ENCODE measurements at regions not wholly inside any gene's neighbourhood (a gene's known extent, or its start where the extent isn't known, plus 50 kb on each side); places are given as distances from the start of the nearest gene placed in this dataset.

DNA sequence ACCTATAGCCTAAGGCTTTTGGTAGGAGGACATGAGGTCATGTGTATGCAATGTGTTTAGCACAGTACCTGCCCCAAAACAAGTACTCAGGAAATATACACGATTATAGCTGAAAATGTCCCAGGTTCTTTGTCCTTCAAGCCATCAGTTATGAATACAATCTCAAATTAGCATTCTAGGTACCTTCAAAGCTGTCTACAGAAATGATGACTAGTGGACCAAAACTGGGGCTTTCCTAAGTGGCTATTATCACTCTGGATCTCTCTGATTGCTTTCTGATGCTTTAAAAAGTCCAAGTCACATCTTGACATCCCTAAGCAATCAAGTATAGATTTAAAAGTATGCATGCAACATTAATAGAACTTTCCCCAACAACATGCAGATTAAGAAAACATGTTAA is 93.0 kb upstream of the SLIT3 start:
- no peaks in the 10 kb centered on the region for H3K4me1 ChIP-seq
- H3K27ac ChIP-seq, result no peak overlapping the region
- no peaks in the 10 kb centered on the region for H3K9me3 ChIP-seq
- DNase-seq (ENCODE audit: low spot score in 2 of 2), result no peak
- 79% methylated on average over 1 of the region's 1 CpG for WGBS
- TF ChIP-seq, protein P1, sequence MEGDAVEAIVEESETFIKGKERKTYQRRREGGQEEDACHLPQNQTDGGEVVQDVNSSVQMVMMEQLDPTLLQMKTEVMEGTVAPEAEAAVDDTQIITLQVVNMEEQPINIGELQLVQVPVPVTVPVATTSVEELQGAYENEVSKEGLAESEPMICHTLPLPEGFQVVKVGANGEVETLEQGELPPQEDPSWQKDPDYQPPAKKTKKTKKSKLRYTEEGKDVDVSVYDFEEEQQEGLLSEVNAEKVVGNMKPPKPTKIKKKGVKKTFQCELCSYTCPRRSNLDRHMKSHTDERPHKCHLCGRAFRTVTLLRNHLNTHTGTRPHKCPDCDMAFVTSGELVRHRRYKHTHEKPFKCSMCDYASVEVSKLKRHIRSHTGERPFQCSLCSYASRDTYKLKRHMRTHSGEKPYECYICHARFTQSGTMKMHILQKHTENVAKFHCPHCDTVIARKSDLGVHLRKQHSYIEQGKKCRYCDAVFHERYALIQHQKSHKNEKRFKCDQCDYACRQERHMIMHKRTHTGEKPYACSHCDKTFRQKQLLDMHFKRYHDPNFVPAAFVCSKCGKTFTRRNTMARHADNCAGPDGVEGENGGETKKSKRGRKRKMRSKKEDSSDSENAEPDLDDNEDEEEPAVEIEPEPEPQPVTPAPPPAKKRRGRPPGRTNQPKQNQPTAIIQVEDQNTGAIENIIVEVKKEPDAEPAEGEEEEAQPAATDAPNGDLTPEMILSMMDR (IDR thresholded peaks at IDR 0.05), result no peak
- TF ChIP-seq EP300 (IDR thresholded peaks at IDR 0.05) (no peak), POLR2AphosphoS5 (IDR thresholded peaks at IDR 0.05) (no peak)
- no peak overlapping the region for H3K4me3 ChIP-seq
- no peaks in the 10 kb centered on the region for H3K27me3 ChIP-seq
- no peaks in the 10 kb centered on the region for H3K36me3 ChIP-seq

DNA sequence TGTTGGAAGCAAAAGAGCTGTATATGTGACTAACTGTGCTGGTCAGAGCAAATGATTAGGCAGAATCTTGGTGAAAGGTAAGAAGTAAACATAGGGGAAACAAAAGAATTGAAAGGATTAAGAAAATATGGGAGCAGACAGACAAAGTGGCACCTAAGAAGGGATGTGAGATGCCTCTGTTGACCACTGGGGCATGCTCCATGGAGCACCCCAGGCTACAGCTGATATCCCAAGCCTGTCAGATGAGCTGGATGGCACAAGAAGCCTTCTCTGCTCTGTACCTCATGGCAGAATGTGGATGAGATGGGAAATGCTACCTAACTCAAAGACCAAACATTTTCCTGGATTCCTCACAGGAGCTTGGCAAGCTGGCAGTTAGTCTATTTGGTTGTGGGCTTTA is 89.3 kb upstream of the SLIT3 start:
- no peak overlapping the region for H3K27ac ChIP-seq
- H3K9me3 ChIP-seq, result no peaks in the 10 kb centered on the region
- no peaks in the 10 kb centered on the region for H3K4me1 ChIP-seq
- DNase-seq (ENCODE audit: low spot score in 2 of 2), result no peak
- no peak overlapping the region for H3K4me3 ChIP-seq
- no peaks in the 10 kb centered on the region for H3K36me3 ChIP-seq
- TF ChIP-seq EP300 (IDR thresholded peaks at IDR 0.05) (no peak), POLR2AphosphoS5 (IDR thresholded peaks at IDR 0.05) (no peak)
- no peaks in the 10 kb centered on the region for H3K27me3 ChIP-seq

DNA sequence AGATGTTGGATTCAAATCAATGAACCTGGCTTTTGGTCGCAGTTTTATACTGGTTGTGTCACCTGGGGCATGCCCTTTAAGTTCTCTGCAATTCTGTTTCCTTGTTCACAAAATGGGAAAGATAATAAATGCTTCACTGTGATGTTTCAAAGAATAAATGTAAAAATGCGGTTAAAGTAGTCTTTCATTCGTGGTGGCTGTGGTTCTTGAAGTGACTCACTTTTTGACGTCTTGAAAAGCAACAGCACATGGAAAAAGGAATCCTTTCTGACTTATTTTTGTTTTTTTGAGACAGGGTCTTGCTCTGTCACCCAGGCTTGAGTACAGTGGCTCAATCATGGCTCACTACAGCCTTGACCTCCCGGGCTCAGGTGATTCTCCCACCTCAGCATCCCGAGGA is 88.4 kb upstream of the SLIT3 start:
- WGBS, result 85% methylated on average over 6 of the region's 6 CpGs
- TF ChIP-seq, protein P1 (IDR thresholded peaks at IDR 0.05), result no peak
- TF ChIP-seq EP300 (IDR thresholded peaks at IDR 0.05), result no peak
- no peak for TF ChIP-seq POLR2A (IDR thresholded peaks at IDR 0.05)
- no peak for TF ChIP-seq POLR2AphosphoS5 (IDR thresholded peaks at IDR 0.05)
- no peak for DNase-seq (ENCODE audit: low spot score in 2 of 2)
- Histone ChIP-seq H3K27me3 (no peaks in the 10 kb centered on the region), H3K27ac (no peak overlapping the region), H3K4me3 (no peak overlapping the region), H3K9me3 (no peaks in the 10 kb centered on the region), H3K36me3 (no peaks in the 10 kb centered on the region), H3K4me1 (no peaks in the 10 kb centered on the region)

DNA sequence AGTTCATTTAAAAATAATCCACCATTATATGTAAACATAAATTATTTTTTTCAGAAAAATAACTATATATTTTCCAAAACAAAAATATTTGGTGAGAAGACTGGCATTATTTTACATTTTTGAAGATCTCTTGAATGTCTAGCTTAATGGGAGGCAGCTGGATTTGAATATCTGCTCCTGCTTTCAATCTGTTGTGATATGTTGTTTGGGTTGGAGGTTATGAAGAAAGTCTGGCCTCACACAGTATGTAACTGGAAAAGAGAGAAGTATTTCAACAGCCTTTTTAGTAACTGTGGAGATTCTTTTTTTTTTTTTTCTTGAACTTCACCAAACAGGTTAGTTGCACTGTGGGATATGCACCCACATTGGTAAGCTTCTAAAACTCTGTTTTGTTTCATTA is 84.7 kb upstream of the SLIT3 start:
- no peak for TF ChIP-seq POLR2A (IDR thresholded peaks at IDR 0.05)
- no peak for TF ChIP-seq EP300 (IDR thresholded peaks at IDR 0.05)
- TF ChIP-seq, protein P1 (IDR thresholded peaks at IDR 0.05), result no peak
- Histone ChIP-seq H3K4me1 (no peaks in the 10 kb centered on the region), H3K27me3 (no peaks in the 10 kb centered on the region), H3K9me3 (no peaks in the 10 kb centered on the region), H3K4me3 (no peak overlapping the region), H3K36me3 (no peaks in the 10 kb centered on the region), H3K27ac (no peak overlapping the region)
- DNase-seq (ENCODE audit: low spot score in 2 of 2), result no peak

DNA sequence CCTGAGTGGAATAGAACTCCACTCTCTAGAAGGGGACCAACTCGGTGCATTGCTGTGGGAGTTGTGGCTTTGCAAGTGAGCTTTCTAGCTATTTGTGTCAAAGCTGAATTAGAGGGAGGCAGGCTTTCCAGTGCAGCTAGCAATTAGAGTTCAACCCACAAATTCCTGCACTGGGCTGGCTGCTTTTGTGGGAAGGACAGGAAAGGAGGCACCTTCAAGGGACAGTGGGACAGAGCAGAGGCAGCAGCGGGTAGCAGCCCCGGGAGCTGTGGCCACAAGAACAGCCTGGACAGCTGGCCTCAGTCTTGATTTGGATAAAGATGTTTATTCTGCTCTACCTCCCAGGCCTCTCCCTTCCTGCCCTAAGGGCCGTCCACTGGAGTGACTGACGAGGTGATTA is 83.7 kb upstream of the SLIT3 start:
- Histone ChIP-seq H3K27ac (no peak overlapping the region), H3K4me3 (no peak overlapping the region), H3K36me3 (no peaks in the 10 kb centered on the region), H3K27me3 (no peaks in the 10 kb centered on the region), H3K9me3 (no peaks in the 10 kb centered on the region), H3K4me1 (no peaks in the 10 kb centered on the region)
- DNase-seq (ENCODE audit: low spot score in 2 of 2), result no peak
- WGBS, result 65% methylated on average over 2 of the region's 5 CpGs
- TF ChIP-seq POLR2AphosphoS5 (IDR thresholded peaks at IDR 0.05), result no peak
- TF ChIP-seq, protein P1 (IDR thresholded peaks at IDR 0.05), result no peak
- no peak for TF ChIP-seq POLR2A (IDR thresholded peaks at IDR 0.05)
- no peak for TF ChIP-seq EP300 (IDR thresholded peaks at IDR 0.05)

DNA sequence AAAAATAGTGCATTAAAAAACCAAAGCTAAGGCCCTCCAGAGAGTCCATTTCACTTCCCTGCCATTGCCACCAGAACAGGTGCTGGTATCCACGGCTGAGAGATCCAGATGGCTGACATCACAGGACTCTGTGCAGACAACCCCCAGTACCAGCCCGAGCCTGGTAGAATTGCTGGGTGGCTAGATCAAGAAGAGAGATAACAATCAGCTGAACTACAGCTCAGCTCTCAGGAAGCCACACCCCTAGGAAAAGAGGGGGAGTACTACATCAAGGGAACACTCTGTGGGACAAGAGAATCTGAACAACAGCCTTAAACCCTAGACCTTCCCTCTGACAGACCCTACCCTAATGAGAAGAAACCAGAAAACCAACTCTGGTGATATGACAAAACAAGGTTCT is 73.8 kb upstream of the SLIT3 start:
- Histone ChIP-seq H3K4me1 (no peaks in the 10 kb centered on the region), H3K27ac (no peak overlapping the region), H3K36me3 (no peaks in the 10 kb centered on the region), H3K27me3 (no peaks in the 10 kb centered on the region), H3K9me3 (no peaks in the 10 kb centered on the region), H3K4me3 (no peak overlapping the region)
- WGBS, result 65% methylated on average over 2 of the region's 2 CpGs
- no peak for DNase-seq (ENCODE audit: low spot score in 2 of 2)
- TF ChIP-seq EP300 (IDR thresholded peaks at IDR 0.05) (no peak), POLR2A (IDR thresholded peaks at IDR 0.05) (no peak), POLR2AphosphoS5 (IDR thresholded peaks at IDR 0.05) (no peak)
- TF ChIP-seq, protein P1 (IDR thresholded peaks at IDR 0.05), result no peak
